AG08396 (cell line): ENCODE measurements at regions not wholly inside any gene's neighbourhood (a gene's known extent, or its start where the extent isn't known, plus 50 kb on each side); places are given as distances from the start of the nearest gene placed in this dataset.
"Not testable (repeated sequence)": the region's sequence is repeated elsewhere in the genome, so short reads cannot be mapped to it uniquely, and the experiment has no call there.

Experiments
- DNase-seq: peaks from one replicate; pipeline ENCODE4 v3.0.0; 2012; ENCODE audit warnings: low spot score, mixed read lengths

GRCh38 chr7:20466543-20467021 lies 135.9 kb downstream of the ITGB8 start:
- DNase-seq, result no peak

DNA sequence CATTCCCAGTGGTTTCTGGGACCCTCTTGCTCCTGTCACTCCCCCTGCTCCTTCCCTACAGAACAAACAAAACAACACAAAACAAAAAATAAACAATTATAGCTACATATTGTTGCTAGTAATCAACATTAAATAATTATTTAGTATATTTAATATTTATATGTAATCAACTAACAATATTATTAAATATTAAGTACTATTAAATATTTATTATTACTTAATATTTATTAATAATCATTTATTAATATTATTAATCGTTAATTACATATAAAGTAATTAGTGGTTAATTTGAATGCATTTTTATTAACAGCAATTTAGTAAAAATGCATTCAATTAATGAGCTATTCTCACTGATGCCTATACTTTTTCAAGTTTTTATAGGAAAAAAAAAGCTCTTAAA lies 139.4 kb downstream of the ITGB8 start:
- DNase-seq, result no peak

DNA sequence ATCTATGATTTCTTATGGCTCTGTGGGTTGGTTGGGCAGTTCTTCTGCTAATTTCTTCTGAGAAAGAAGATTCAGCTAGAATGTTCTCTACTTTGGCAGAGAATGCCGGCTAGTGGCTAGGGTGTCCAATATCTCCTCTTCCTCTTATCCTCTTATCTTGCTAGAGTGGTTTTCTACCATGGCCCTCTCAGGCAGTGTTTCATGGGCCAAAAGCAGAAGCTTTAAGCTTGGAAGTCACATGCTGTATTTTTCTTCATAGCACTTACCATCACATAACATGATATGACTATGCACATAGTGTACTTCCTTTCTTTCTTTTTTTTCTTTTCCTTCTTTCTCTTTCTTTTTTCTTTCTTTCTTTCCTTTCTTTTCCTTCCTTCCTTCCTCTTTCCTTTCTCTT lies 140.0 kb downstream of the ITGB8 start:
- DNase-seq, result no peak

GRCh38 chr7:20474249-20474648 lies 141.2 kb upstream of the ABCB5 start:
- no peak for DNase-seq

DNA sequence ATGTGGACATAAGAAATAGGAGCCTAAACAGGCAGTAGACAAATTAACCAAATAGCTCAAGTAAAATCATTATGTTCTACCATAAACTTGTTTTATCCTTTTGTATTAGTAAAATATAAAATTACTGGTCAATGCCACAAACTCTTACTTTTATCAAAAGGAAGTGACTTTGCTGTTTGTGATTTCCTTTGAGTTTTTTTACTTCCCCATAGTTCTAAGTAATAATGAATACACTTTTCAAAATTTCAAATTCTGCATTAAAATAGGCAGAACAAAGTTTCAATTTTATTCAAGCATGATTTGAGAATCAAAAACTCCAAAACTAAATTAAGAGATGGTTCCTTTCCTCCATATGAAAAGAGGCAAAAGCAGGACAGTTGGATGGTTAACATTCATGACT lies 139.7 kb upstream of the ABCB5 start:
- no peak for DNase-seq

DNA sequence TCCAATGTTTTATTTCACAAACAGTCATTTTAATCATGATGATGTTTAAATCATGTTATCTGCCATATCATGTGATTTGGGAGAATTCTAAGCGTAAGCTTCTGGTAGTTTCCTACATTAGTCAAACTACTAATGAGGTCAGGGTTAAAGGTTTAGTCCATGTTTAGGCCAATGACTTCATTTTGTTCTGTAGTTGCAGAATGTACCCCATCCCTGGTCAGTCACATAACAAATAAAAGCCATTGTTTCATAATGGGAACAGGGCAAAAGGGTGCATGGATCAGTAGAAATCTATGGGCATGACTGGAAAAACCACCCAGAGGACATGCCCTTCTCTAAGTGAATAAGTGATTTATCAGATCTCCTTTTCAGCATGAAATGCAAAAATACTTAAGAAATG lies 138.4 kb upstream of the ABCB5 start:
- DNase-seq, result no peak

DNA sequence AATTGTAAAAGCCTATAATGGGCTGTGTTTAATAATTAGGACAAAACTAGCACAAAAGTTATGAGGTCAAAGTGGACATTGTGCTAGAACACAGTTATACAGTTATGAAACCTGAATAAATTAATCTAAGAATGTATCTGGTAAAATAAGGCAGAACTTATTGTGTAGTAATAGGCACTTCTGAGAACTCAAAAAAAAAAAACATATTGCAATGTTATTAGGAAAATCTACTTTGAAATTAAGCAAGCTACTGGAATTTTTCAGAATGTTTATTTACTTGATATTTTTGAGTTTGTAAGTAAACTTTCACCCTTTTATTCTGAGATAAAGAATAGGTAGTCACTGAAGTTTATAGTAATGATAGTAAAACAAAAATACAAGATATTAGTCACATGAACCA lies 135.8 kb upstream of the ABCB5 start:
- no peak for DNase-seq

GRCh38 chr7:20482071-20482470 lies 133.4 kb upstream of the ABCB5 start:
- no peak for DNase-seq

DNA sequence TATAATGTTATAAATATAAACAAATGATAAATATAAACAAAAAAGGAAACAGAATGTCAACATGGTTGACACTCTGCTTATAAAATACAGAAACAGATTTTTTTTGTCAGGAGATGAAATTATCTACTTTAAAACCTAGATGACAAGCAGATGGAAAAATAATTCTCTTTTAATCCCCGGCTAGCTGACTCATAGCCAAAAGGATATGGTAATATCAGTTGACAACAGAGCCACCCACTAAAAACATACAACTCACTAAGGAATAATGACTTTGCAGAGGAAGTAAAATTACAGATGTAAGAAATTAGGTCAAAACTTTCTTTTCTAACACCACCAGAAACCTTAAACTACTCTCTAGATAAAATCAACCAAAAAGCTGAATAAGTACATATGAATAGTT lies 131.1 kb upstream of the ABCB5 start:
- no peak for DNase-seq

DNA sequence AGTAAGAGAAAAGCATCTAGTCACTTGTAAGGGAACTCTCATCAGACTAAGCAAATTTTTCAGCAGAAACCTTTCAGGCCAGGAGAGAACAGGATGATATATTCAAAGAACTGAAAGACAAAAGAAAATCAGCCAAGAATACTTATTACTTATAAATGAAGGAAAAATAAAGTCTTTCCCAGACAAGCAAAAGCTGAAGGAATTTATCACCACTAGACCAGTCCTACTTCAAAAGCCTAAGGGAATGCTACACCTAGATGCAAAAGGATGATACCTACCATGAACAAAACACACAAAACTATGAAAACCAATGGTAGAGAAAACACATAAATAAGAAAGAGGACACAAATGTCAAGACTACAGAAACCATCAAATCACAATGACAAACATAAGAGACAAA lies 126.6 kb upstream of the ABCB5 start:
- DNase-seq, result no peak

GRCh38 chr7:20491284-20491683 lies 124.2 kb upstream of the ABCB5 start:
- DNase-seq, result no peak

DNA sequence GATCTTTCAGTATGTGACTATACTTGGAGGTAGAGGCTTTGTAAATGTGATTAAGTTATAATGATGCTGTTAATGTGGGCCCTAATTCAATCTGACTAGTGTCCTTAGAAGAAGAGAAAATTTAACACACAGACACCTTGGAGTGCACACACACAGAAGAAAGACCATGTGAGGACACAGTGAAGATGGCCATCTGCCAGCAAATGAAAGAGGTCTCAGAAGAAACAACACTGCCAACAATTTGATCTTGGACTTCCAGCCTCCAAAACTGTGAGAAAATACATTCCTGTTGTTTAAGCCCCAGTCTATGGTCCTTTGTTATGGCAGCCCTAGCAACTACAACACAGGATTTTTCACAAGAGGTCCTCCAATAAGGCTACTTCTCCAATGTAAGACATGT lies 120.9 kb upstream of the ABCB5 start:
- DNase-seq, result no peak

DNA sequence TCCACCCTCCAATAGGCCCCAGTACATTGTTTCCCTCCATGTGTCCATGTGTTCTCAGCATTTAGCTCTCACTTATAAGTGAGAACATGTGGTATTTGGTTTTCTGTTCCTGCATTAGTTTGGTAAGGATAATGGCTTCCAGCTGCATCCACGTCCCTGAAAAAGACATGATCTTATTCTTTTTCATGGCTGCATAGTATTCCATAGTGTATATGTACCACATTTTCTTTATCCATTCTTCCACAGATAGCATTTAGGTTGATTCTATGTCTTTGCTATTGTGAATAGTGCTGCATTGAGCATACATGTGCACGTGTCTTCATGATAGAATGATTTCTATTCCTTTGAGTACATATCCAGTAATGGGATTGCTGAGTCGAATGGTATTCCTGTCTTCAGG lies 114.0 kb upstream of the ABCB5 start:
- DNase-seq, result not testable (repeated sequence)

- no peak for DNase-seq
Observed at GRCh38 chr7:20503278-20503950, 112.1 kb upstream of the ABCB5 start.

DNA sequence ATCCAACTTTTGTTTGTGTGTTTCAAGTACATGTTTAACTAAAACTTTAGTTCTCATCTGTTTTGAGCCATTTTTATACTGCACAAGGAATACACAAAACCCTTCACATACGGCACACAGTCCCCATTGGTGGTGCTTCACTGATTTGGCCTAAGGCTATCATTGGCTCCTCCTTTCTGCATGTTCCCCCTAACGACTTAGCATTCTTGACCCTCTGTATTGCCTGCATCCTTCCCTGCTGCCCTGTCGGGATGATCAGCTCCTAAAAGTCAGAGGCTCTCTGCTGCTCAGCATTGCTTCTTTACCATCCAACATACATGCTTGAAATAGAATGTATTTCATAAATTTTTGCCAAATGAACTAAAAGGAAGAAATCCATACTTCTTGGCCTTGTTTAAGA lies 111.4 kb upstream of the ABCB5 start:
- no peak for DNase-seq

DNA sequence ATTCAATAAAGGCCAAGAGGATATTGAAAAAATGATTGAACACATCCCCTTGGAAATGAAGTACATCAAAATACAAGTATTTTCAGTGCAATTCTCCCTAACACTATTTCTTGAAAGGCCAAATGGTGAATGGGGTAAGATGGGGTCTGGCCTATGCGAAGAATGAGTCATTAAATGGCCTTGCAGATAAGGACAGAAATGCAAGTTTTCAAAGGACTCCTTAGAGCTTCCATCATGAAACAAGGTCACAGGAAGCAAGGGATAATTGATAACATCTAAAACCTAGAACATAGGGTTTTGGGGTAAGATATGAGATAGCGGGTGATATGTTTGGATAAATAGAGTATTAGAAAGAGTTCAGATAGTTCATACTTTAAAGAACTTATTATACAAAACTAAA lies 109.3 kb upstream of the ABCB5 start:
- DNase-seq, result no peak

GRCh38 chr7:20507157-20507556 lies 108.3 kb upstream of the ABCB5 start:
- no peak for DNase-seq

- no peak for DNase-seq
Observed at GRCh38 chr7:20508109-20508508, 107.4 kb upstream of the ABCB5 start.

GRCh38 chr7:20509892-20510572 lies 105.4 kb upstream of the ABCB5 start:
- no peak for DNase-seq

DNA sequence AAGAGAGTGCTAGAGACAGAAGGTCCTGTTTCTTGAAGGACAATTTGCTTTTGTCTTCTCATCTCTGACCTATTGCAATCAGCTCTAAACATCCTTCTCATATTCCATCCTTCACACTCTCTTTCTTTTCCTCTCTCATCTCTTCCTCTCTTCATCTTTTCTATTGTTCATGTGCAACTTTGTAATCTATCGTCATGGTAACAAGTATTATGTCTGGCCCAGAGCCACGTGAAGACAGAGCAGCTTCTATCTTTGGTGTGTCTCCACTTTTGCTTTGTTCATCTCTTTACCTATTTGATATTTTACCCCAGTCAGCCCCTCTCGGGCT lies 104.9 kb upstream of the ABCB5 start:
- no peak for DNase-seq

DNA sequence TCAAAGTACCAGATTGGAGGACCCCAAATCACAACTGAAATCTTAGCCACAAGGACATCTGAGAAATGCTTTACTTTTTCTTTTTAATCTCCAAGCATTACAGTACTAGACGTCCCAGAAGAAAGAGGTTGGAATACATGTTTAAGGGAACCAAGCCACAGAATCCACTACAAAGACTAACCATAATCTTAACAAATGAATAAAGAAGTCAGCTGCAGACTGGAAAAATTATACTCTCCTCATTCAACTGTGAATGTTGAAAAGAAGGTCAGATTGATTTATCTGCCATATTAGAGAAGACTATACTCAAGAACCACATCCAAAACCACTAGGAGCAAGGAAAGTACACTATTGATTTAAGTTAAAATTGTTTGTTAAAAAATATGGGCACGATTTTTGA lies 102.1 kb upstream of the ABCB5 start:
- no peak for DNase-seq

- no peak for DNase-seq
Observed at GRCh38 chr7:20513897-20514296, 101.6 kb upstream of the ABCB5 start.

- peak; percentile 3 for DNase-seq
Observed at GRCh38 chr7:20514364-20514763, 101.1 kb upstream of the ABCB5 start.

DNA sequence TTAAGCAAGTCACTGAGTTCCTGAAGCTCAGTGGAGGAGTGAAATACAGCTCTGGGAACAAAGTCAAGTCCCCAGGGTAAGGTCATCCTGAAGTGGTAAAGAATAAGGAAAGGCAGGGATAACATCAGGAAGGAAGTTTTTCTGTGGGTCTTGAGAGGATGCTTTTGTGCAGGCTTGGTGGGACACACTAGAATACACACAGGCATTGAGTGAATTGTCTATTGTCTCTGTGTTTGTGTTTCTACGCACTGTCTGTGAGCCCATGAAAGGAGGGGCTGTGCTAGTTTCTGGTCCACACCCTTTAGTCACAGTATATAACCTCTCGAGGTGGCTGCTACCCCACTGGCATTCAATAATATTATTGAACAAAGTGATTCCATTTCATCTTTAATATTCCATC lies 95.8 kb upstream of the ABCB5 start:
- DNase-seq, result no peak
